Neutrophil (primary cell): ENCODE measurements at regions not wholly inside any gene's neighbourhood (a gene's known extent, or its start where the extent isn't known, plus 50 kb on each side); places are given as distances from the start of the nearest gene placed in this dataset.

Experiments
- H3K27ac ChIP-seq: fragments of 200-600 bp; sonication (generic); 2 replicates; pipeline ENCODE4 v1.5.1; 2016; ENCODE audit warnings: mild to moderate bottlenecking, moderate library complexity
- H3K27me3 ChIP-seq: fragments of 200-600 bp; sonication (generic); 2 replicates; pipeline ENCODE4 v1.6.0; 2016; ENCODE audit warnings: mild to moderate bottlenecking
- H3K36me3 ChIP-seq: fragments of 200-600 bp; sonication (generic); 2 replicates; pipeline ENCODE4 v1.5.1; 2017
- H3K4me1 ChIP-seq, 2 experiments: fragments of 200-600 bp in 1 of 2; sonication (generic) in 1 of 2; 1 replicate in 1 of 2; 2 replicates in 1 of 2; pipeline versions ENCODE4 v1.5.1 to v1.6.1; 2013 to 2016; ENCODE audit warnings: low read depth in 1 of 2, low read length in 1 of 2, mild to moderate bottlenecking in 1 of 2, moderate library complexity in 1 of 2; ENCODE audit not compliant: control insufficient read depth in 1 of 2, insufficient read depth in 1 of 2
- H3K4me3 ChIP-seq, 2 experiments: fragments of 200-600 bp in 1 of 2; sonication (generic) in 1 of 2; 1 replicate in 1 of 2; 2 replicates in 1 of 2; pipeline ENCODE4 v1.5.1; 2013 to 2016; ENCODE audit warnings: low read depth in 1 of 2, low read length in 1 of 2, mild to moderate bottlenecking in 1 of 2, moderate library complexity in 1 of 2
- H3K9me3 ChIP-seq: fragments of 200-600 bp; sonication (generic); 2 replicates; pipeline ENCODE4 v1.5.1; 2016
- CTCF ChIP-seq: fragments of 200-600 bp; sonication (generic); IDR thresholded peaks from 2 replicates; pipeline ENCODE4 v1.5.1; 2016; ENCODE audit warnings: antibody characterized with exemption

- H3K27ac ChIP-seq = no peak overlapping the region
- H3K4me3 ChIP-seq = no peak overlapping the region
- no peaks in the 10 kb centered on the region for H3K9me3 ChIP-seq
- no peaks in the 10 kb centered on the region for H3K36me3 ChIP-seq
- H3K4me1 ChIP-seq = peaks cover 28 to 33% of the 10 kb centered on the region in 2 experiments
- peaks cover 29% of the 10 kb centered on the region for H3K27me3 ChIP-seq
- TF ChIP-seq CTCF = no peak
Measured at GRCh38 chr5:124655921-124656511, 90.4 kb downstream of the ZNF608 start.

- H3K36me3 ChIP-seq = no peaks in the 10 kb centered on the region
- no peaks in the 10 kb centered on the region for H3K9me3 ChIP-seq
- H3K27me3 ChIP-seq = peaks cover 31% of the 10 kb centered on the region
- H3K4me1 ChIP-seq = peaks cover 34 to 39% of the 10 kb centered on the region in 2 experiments
- H3K4me3 ChIP-seq = no peak overlapping the region
- no peak for TF ChIP-seq CTCF
- H3K27ac ChIP-seq = no peak overlapping the region
Measured at GRCh38 chr5:124655251-124655917, 91.1 kb downstream of the ZNF608 start.

- no peaks in the 10 kb centered on the region for H3K36me3 ChIP-seq
- H3K27me3 ChIP-seq = peaks cover 31% of the 10 kb centered on the region
- no peak overlapping the region for H3K4me3 ChIP-seq
- no peaks in the 10 kb centered on the region for H3K9me3 ChIP-seq
- peaks cover 38 to 43% of the 10 kb centered on the region in 2 experiments for H3K4me1 ChIP-seq
- H3K27ac ChIP-seq = no peak overlapping the region
- no peak for TF ChIP-seq CTCF
Measured at GRCh38 chr5:124654418-124654817, 92.0 kb downstream of the ZNF608 start.

GRCh38 chr5:124653666-124654065, 92.8 kb downstream of the ZNF608 start:
- peaks cover 38 to 43% of the 10 kb centered on the region in 2 experiments for H3K4me1 ChIP-seq
- TF ChIP-seq CTCF = no peak
- peaks cover 31% of the 10 kb centered on the region for H3K27me3 ChIP-seq
- H3K36me3 ChIP-seq = no peaks in the 10 kb centered on the region
- no peak overlapping the region for H3K4me3 ChIP-seq
- H3K27ac ChIP-seq = no peak overlapping the region
- no peaks in the 10 kb centered on the region for H3K9me3 ChIP-seq

- H3K27me3 ChIP-seq = peaks cover 36% of the 10 kb centered on the region
- TF ChIP-seq CTCF = no peak
- H3K27ac ChIP-seq = no peak overlapping the region
- no peak overlapping the region for H3K4me3 ChIP-seq
- H3K36me3 ChIP-seq = no peaks in the 10 kb centered on the region
- peaks cover 40 to 43% of the 10 kb centered on the region in 2 experiments for H3K4me1 ChIP-seq
- H3K9me3 ChIP-seq = no peaks in the 10 kb centered on the region
Measured at GRCh38 chr5:124652892-124653441, 93.5 kb downstream of the ZNF608 start.
